HG02973 (cell line): ENCODE measurements at regions not wholly inside any gene's neighbourhood (a gene's known extent, or its start where the extent isn't known, plus 50 kb on each side); places are given as distances from the start of the nearest gene placed in this dataset.
"Not testable (repeated sequence)": the region's sequence is repeated elsewhere in the genome, so short reads cannot be mapped to it uniquely, and the experiment has no call there.

Experiments
- ATAC-seq: cut with Tn5 transposase; IDR thresholded peaks from one replicate; pipeline ENCODE4 v1.9.1; 2021; ENCODE audit warnings: moderate library complexity; ENCODE audit not compliant: unreplicated experiment

DNA sequence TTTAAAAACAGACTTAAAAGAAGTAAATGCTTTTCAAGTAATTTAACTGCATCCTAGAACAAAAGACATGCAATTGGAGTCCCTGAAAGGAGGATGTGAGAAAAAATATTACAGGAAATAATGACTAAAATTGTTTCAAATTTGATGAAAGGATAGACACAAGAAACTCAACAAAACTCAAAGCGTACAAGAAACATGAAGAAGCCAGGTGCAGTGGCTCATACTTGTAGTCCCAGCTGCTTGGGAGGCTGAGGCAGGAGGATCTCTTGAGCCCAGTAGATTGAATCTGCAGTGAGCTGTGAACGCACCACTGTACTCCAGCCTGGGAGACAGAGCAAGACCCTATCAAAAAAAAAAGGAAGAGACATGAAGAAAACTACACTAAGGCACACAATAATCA lies 118.1 kb upstream of the SLC39A10 start:
- no peak for ATAC-seq

DNA sequence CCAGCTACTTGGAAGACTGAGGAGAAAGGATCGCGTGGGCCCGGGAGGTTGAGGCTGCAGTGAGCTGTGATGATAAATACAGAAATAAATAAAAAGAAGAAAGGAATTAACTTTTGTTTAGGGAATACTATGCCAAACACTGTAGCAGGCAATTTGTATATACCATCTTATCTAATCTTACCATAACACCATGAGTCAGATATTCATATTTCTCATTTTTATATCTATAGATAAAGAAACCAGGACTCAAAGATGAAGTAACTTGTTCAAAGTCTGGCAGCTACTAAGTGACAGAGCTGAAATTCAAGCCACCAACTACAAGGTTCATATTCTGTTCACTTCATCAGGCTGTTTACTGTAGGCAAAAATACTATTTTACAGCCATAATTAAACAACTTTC lies 119.2 kb upstream of the SLC39A10 start:
- no peak for ATAC-seq

DNA sequence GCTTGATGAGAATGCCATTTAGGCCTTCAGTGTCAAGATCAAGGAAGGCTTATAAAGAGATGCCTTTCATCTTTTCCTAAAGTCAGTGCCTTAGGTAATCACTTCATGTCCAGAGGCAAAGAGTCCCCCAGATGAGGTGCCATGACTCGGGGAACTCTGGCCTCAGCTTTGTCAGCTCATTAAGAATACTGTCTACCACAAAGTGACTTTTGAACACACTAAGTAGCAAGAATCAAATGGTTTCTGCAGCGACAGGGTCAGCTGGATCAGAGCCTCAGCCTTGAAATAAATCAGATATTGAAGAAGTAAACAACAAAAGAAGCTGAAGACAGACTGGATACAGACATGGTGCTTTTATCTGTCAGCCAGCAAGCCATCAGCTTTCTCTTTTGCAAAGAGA lies 120.1 kb upstream of the SLC39A10 start:
- no peak for ATAC-seq

DNA sequence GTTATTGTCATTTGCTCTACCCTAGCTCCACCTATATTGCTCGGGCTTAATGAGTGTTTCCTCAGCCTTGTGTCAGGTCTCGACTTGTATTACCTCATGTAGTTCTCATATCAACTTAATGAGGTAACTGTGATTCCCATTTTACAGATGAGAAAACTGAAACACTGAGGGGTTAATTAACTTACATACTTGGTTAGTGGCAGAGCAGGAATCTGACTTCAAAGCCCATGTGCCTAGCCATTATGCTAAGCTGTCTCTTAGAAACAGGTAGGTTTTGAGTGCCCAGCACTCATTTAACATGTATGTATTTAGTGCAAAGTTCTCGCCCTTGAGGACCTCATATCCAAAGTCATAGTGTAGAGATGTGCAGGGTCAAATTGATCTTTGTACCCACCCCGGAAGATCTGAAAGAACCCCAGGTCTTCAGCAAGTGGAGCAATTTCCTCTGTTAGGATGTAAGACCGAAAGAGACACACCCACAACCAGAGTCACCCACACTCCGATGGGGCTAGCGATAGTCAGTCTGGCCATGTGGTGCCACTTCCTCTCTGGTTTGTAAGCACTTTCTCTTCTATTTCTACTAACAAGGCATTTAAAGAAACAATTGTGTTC lies 121.0 kb upstream of the SLC39A10 start:
- ATAC-seq, result peak; percentile 95

DNA sequence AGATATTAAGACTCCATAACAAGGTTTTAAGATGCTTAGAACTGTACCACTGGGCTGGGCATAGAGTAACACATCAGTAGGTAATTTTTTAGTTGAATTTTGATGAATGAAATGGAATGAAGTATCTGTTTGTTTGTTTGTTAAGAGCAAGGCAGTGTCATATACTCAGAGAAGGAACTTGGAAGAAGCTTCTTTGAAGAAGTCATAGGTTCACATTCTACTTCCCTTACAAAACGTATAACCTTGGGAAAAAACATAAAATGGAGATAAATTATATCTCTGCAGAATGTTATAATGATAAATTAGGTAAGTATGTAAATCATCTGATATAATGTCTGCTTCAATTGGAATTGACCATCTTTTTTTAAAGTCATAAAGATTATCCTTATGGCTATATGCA lies 122.1 kb upstream of the SLC39A10 start:
- no peak for ATAC-seq

DNA sequence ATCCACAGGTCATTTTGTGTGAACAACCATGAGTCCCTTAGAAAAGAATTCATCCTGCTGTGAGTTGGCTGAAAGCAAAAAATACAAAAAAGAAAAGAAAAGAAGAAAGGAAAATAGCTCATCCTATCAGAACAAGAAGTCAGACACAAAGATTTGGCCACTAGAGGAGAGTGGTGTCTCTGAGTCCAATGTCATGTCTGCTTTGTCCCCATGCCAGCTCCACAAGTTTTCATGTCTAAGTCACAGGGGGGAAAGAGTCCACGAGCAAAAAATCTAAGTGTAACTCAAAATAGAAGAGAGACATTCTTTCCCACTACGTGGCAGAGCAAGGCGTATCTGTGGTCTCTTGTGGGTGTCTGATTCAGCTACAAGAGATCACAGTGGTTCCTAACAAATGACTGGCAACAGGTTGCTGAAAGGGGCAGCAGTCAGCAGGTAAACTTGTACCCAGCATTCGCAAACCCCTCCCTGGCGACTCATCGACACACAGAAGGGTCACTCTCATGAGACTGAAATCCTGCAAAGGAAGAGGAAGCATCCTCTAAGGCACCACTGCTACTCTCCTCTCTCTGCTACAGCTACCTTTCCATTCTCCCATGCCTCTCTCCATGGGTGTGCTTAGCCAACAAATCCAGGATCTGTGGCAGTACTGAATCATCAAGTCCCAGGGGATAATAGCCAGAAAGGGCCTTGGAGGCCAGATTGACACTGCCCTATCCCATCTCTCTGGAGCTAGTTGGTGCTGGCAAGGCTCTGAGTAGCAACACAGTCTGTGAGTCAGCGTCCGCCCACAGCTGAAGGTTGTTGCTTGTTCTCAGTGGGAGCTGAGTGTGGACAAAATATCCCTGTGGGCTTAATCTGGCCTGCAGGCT lies 123.0 kb upstream of the SLC39A10 start:
- ATAC-seq, result no peak

DNA sequence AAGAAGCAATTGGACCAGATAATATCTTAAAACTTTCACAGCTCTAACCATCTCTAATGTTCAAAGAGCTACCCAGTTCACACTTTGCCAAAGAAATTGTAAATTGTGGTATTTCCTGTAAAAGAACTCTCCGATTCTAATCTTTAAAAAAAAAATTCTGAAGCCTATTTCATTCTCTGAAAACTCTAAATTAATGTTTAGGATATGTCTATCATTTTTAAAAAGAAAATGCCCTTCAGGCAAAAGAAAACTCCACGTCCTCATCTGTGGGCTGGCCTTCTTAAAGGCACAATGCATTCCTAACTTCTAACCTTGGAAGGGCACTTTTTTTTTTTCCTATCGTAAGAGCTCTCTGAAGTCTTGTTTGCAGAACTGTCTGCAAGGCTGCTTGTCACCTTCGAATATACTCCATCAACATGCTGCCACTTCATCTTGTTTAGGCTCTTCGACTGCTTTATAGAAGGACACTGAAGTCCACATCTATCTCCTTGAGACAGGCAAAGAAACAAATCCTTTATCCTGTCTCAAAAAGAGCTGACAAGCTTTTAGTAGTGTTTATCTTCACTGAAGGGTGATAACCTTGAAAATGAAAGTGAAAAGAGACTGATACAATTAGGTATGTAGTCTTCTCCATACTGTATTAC lies 124.3 kb upstream of the SLC39A10 start:
- ATAC-seq, result peak; percentile 42

DNA sequence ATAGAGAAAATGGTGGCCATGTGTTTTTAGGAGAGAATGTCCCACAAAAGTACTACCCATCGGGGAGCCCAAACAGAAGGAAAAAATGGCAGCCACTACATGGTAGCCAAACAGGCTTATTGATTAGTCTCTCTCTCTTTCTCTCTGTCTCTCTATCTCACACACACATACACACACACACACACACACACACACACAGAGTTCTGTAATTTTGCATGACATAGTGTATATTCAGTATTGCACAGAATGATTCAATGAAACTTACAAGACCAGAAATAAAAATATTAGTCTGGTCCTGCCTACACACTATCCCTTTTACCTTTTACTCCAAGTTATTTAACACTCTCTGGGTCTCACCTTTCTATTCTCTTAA lies 124.8 kb upstream of the SLC39A10 start:
- ATAC-seq, result no peak

DNA sequence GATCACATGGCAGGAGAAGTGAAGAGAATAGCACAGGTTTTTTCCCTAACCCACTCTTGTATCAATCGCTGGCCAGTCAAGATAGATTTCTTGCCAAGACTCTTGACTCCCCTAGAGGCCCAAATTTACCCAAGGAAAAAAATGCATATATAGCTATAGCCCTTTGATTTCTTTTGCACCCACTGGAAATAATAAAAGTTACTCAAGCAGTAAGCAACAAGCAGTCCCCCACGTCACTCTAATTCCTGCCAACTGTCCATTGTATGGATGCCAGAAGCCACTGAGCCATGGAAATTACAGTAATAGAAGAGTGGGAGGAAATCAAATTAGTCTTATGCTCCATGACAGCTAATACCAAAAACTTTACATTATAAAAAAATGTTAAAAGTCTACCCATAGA lies 125.3 kb upstream of the SLC39A10 start:
- no peak for ATAC-seq

DNA sequence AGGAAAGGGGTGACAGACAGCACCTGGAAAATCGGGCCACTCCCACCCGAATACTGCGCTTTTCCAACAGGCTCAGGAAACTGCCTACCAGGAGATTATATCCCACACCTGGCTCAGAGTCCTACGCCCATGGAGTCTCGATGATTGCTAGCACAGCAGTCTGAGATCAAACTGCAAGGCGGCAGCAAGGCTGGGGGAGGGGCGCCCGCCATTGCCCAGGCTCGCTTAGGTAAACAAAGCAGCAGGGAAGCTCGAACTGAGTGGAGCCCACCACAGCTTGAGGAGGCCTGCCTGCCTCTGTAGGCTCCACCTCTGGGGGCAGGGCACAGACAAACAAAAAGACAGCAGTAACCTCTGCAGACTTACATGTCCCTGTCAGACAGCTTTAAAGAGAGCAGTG lies 133.8 kb upstream of the SLC39A10 start:
- ATAC-seq, result not testable (repeated sequence)

DNA sequence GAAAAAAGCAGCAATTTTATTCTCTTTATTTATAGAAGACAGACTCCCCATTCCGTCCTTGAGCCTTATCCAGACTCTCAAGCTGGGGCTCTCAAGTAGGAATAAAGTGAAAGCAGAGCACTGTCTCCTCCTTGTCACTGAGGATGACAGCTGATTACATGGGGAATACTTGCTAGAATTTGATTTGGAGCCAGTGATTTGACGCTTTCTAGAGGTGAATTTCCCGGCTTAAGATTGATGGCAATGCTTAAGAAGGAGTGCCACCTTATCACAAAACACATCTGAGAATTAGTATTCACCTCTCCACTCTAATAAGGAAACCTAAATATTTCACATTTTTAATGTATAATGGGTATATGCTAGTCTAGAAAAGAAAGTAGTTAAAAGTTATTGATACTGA lies 135.4 kb upstream of the SLC39A10 start:
- no peak for ATAC-seq

DNA sequence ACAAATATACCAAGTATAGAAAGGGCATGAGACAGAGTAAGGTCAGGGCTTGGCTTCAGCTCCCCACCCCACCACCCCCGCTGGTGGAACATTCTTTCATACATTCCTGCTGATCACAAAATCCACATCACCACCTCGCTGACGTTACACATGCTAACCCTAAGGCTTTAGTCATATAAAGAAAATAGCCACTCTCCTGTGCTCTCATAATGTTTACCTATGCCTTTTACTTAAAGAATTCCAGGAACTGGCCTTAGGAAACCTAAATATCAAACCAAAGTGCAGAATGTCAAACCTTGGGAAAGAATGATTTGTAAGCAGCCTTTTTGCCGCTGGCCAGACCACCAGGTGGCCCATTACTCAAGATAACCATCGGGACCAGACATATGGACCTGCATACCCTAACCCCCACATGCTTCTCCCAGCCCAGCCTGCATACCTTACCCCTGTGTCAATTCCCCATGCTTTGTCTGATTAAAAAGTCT lies 136.3 kb upstream of the SLC39A10 start:
- no peak for ATAC-seq

DNA sequence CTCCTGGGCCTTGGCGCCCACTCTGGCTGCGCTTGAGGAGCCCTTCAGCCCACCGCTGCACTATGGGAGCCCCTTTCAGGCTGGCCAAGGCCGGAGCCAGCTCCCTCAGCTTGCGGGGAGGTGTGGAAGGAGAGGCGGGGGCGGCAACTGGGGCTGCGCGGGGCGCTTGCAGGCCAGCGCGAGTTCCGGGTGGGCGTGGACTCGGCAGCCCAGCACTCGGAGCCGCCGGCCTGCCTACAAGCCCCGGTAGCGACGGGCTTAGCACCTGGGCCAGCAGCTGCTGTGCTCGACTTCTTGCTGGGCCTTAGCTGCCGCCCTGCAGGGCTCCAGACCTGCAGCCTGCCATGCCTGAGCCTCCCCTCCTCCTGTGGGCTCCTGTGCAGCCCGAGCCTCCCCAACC lies 141.5 kb upstream of the SLC39A10 start:
- ATAC-seq, result no peak

DNA sequence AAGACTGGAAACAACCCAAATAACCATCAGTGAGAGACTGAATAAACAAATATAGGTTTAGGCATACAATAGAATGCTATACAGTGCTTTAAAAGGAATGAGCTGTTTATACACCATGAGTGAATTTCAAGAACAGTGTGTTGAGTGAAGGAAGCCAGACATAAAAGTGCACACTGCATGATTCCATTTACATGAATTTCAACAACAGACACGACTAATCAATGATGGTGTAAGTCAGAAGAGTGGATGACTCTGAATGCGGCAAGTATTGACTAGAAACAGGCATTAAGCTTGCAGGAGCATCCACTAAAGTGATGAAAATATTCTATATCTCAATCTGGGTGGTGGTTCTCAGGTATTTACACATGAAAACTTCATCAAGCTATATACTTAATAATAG lies 142.7 kb upstream of the SLC39A10 start:
- ATAC-seq, result no peak

DNA sequence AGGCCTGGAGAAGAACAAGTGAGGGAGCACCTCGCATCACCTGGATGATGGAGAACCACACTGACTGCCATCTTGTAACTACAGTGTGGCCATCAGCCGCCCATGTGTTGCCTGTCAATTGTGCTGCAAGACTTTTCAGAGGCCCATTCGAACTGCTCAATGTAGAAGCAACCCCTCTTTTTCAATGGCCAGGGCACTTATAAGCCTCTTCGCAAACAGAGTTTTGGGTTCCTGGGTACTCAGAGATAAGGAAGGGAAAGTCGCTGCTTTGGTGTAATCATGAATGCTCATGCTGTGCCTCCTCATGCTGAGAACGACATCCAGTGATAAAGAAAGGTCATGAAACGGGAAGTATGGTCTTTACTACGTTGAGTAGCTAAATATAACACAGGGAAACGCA lies 143.9 kb upstream of the SLC39A10 start:
- ATAC-seq, result no peak

DNA sequence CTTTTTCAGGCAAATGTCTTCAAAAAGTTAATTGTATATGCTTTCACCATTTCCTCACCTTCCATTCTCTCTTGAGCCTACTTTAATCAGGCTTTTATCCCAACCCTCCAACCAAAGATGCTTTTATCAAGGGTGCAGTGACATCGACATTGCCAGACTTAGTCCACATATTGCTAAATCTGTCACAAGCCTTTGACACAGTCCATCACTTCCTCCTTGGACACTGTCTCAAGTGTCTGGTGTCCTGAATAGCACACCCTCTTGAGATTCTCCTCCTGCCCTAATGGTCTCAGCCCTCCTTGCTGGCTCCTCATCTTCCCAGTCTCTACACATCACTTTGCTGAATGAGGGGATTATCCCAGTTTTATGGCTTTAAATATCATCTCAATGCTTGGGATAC lies 147.5 kb upstream of the SLC39A10 start:
- ATAC-seq, result no peak

DNA sequence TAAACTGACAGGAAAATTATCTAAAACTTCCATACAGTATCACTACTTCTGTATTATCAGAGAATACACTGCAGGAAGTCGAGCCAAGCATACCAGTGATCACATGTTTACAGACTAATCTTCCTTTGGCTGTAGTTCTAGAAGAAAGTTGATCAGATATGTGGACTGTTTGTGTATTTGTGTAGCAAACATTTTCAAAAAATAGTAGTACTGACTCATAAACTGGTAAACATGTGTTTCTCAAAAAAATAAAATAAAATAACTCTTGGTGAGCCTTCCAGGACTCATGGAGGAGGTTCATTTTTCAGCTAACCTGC lies 148.9 kb upstream of the SLC39A10 start:
- ATAC-seq, result no peak

DNA sequence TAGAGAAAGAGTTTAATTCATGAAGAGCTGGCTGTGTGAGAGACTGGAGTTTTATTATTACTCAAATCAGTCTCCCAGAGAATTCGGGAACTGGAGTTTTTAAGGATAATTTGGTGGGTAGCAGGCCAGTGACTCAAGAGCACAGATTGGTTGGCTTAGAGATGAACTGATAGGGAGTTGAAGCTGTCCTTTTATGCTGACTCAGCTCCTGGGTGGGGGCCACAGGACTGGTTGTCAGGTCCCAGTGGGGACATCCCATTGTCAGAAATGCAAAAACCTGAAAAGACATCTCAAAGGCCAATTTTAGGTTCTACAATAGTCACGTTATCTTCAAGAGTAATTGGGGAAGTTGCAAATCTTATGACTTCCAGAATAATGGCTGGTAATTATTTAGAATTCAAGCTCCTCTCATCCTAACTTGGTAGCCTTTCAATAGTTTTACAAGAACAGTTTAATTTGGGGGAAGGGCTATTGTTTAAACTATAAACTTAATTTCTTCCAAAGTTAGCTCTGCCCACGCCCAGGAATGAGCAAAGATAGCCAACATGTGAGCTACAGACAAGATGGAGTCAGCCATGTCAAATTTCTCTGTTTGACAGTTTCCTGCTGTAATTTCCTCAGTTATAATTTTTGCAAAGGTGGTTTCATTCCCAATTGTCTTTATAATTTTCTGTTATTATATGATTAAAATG lies 149.4 kb upstream of the SLC39A10 start:
- no peak for ATAC-seq

DNA sequence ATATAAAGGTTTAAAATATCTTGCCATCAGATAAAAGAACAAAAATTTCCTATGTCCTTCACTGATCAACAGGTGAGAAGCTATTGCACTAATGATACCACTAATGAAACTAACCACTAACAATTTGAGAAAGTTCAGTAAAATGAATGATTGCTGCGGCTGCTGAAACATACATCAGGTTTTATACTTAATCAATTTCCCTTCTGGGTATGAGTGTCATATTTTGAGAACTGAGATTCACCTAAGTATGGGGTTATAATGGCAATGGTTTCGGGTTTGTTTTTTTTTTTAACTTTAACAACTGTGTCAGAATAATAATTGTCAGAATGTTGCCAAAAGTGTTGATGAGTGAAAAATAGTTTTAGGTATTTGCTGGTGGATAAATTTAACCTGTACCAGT lies 151.3 kb upstream of the SLC39A10 start:
- ATAC-seq, result peak; percentile 95

DNA sequence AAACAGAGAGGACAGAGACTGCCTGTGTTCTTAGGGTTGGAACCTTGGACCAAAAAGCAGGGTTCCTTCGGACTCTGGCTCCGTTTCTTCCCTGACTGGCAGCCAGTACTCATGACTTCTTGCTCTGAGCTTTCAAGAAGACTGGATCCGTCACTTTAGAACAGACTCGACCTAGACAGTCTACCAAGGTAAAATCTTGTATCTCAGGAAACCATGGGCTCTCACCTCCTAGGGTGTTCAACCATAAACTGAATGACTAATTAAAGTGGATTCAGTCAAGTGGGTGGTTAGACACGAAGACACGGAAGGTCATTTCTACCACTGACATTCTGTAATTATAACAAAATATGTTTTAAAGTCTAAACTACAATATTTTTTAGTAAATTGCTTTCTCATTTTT lies 153.8 kb upstream of the SLC39A10 start:
- ATAC-seq, result no peak

DNA sequence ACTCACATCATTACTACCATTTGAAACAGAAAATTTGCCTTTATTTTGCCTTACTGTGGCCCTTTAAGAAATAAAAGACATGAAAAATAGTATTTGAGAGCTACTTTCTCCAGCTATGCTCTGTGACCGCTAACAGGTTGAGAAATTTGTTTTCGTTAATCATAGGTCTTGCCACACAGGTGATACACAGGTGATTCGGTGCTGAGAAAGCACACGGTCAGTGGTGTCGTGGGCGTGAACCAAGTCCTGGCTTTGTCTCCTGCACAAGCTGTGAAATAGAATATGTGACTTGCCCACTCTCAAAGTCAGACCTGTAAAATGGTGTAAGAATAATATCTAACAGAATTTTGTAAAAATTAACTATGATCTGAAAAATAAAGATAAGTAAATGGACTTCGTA lies 155.3 kb upstream of the SLC39A10 start:
- ATAC-seq, result no peak

DNA sequence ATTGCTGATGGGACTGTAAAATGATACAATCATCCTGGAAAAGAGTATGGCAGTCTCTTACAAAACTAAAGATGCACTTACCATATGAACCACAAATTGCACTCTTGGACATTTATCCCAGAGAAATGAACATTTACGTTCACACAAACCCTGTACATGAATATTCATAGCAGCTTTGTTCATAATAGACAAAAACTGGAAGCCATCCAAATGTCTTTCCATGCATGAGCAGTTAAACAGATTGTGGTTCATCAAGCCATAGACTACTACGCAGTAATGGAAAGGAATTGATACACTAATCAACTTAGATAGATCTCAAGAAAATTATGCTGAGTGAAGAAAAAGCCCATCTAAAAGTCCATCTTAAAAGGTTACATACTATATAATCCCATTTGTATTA lies 156.1 kb upstream of the SLC39A10 start:
- no peak for ATAC-seq
